Heart right ventricle (tissue), 16 donors: ENCODE measurements at regions not wholly inside any gene's neighbourhood (a gene's known extent, or its start where the extent isn't known, plus 50 kb on each side); places are given as distances from the start of the nearest gene placed in this dataset.
A peak's percentile ranks its signal among the peaks of the same experiment; 100 is the strongest.
"Not testable (repeated sequence)": the region's sequence is repeated elsewhere in the genome, so short reads cannot be mapped to it uniquely, and the experiment has no call there.

Experiments used
- ATAC-seq, 8 donors: fragments of 200-7000 bp; cut with Tn5 transposase; one replicate each; pipeline ENCODE4 v1.9.1; 2020; ENCODE audit warnings: mild to moderate bottlenecking in 8 of 8, moderate library complexity in 8 of 8, moderate number of reproducible peaks in 1 of 8
- DNase-seq, 2 donors: peaks; one replicate each; pipeline ENCODE4 v3.0.0-alpha.2; 2020
- H3K27ac ChIP-seq, 10 donors: fragments of 200-600 bp; sonication (generic) in 2 of 10; one replicate each; pipeline versions ENCODE4 v1.5.0 to v1.8.0; 2020 to 2022; ENCODE audit warnings: mild to moderate bottlenecking in 3 of 10
- H3K27me3 ChIP-seq, 7 donors: fragments of 200-600 bp; one replicate each; pipeline ENCODE4 v1.8.0; 2021 to 2022; ENCODE audit warnings: mild to moderate bottlenecking in 2 of 7
- H3K36me3 ChIP-seq, 9 donors: fragments of 200-600 bp; sonication (generic) in 1 of 9; one replicate each; pipeline versions ENCODE4 v1.5.0 to v1.8.0; 2020 to 2022; ENCODE audit warnings: mild to moderate bottlenecking in 2 of 9
- H3K4me1 ChIP-seq, 9 donors: fragments of 200-600 bp; sonication (generic) in 1 of 9; one replicate each; pipeline versions ENCODE4 v1.5.0 to v1.8.0; 2020 to 2022; ENCODE audit warnings: mild to moderate bottlenecking in 4 of 9
- H3K4me3 ChIP-seq, 10 donors: fragments of 200-600 bp; sonication (generic) in 2 of 10; one replicate each; pipeline versions ENCODE4 v1.5.0 to v1.8.0; 2020 to 2022; ENCODE audit warnings: mild to moderate bottlenecking in 7 of 10, moderate library complexity in 2 of 10
- H3K9me3 ChIP-seq, 11 donors: fragments of 200-600 bp in 10 of 11; sonication (generic) in 2 of 11; one replicate each; pipeline versions ENCODE4 v1.5.0 to v1.8.0; 2013 to 2022; ENCODE audit warnings: mild to moderate bottlenecking in 2 of 11, control low read depth in 1 of 11, moderate library complexity in 1 of 11
- WGBS, 2 donors: extraction: QIAGEN DNeasy Blood & Tissue Kit; methylation state at CpG; one replicate each; pipeline ENCODE4 v1.1.7; 2013; ENCODE audit warnings: inconsistent platforms in 1 of 2; 5-methylcytosine and 5-hydroxymethylcytosine counted together
- intact Hi-C, 10 donors: fragments of 100-400 bp; cut with DNase I; formaldehyde crosslinking; loops; one replicate each; pipeline versions ENCODE4 v1.11.1 to v1.14.2; 2022
- TF ChIP-seq, protein P1 (sequence below), 9 donors: fragments of 200-600 bp; sonication (generic) in 2 of 9; IDR thresholded peaks; one replicate each; pipeline versions ENCODE4 v1.5.0 to v1.8.0; 2021 to 2022; ENCODE audit warnings: antibody characterized with exemption in 9 of 9, mild to moderate bottlenecking in 5 of 9, moderate library complexity in 1 of 9
- donor health status: Arrhythmogenic right ventricular cardiomyopathy.
- donor health status: ischemic (EF 13 %, LVEDD 7.1; RV severe dilation, severe dysfunction).
- donor health status: healthy with polysubstance abuse.
- donor health status: DM: no; HTN: yes; CAD: no.
- donor health status: DM: no; HTN: no; CAD: no.
- donor health status: ischemic (EF 25% LVEDD 6.9; RV normal size, moderate dysfunction).
- donor health status: ischemic (EF 25% LVEDD 5.7; RV mildly dilated, moderate dysfunction).
- donor health status: healthy.
- donor health status: DM: yes; HTN: yes; CAD: no.
- donor health status: Ischemic cardiomyopathy.
- donor health status: ischemic (EF 35%, LVEDD 5.7; RV mildly dilated, moderate dysfunction).
- donor health status: nonischemic (EF 11% LVEDD 7.7; RV severe dilation, severe dysfunction).
- donor health status: DM: yes; HTN: yes; CAD: no.
- donor health status: PGD.
- donor health status: ischemic (EF 29% LVEDD 5.4; RV normal size, mild dysfunction).
- donor health status: nonischemic (EF 23%, LVEDD 6.1; RV moderate dilation, normal function).

DNA sequence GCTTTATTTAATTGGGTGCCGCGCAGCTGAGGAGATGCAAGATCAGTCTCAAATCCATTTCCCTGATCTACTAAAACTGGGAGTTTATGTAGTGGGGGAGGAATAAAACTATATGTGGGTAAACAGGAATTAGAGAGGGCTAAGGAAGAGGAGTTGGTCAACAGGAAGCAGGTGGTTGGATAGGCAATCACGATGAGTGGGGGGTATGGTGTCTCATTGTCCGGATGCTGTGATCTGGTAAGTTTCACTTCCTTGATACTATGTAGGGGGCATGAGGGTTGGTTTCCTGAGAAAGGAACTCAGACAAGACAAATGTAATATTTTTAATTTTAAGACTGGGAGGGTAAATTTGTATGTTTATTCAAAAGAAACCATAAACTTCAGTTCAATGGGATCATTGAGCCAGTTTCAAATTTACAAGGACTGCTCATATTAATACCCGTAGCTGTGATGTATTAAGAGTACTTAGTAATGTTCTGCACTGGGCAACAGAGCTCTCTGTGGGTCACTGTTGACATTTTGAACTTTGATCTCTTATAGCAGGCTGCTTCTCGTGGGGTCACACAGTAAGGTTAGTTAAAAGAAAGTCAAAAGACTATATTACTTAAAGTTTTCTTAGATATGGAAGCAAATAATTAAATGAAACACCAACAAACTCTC lies 786.2 kb upstream of the FBXO33 start:
- WGBS, 2 donors, result 76 to 80% methylated on average over 6 of the region's 6 CpGs

DNA sequence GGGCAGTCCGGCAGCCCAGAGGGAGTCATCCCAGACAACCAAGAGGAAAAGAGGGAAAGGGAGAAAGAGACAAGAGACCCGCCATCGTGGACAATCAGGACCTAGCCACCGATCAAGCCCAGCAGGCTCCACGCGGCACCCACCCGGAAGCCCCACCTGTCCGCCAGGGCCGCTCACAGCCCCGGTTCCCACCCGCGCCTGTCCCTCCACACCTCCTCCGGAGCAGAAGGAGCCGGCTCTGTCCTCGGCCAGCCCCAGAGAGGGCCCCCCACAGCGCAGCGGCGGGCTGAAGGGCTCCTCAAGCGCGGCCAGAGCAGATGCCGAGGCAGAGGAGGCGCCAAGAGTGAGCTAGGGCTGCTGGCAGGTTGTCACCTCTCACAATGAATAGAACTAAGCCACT lies 784.7 kb upstream of the FBXO33 start:
- intact Hi-C loops, result no loop called here
- ATAC-seq (no peak), DNase-seq (no peak)
- Histone ChIP-seq H3K36me3 (no peaks in the 10 kb centered on the region), H3K4me1 (no peaks in the 10 kb centered on the region), H3K9me3 (no peaks in the 10 kb centered on the region), H3K27me3 (no peaks in the 10 kb centered on the region), H3K4me3 (no peak overlapping the region), H3K27ac (no peak overlapping the region)
- WGBS, 2 donors, result 93 to 96% methylated on average over 22 of the region's 22 CpGs
- TF ChIP-seq, protein P1, sequence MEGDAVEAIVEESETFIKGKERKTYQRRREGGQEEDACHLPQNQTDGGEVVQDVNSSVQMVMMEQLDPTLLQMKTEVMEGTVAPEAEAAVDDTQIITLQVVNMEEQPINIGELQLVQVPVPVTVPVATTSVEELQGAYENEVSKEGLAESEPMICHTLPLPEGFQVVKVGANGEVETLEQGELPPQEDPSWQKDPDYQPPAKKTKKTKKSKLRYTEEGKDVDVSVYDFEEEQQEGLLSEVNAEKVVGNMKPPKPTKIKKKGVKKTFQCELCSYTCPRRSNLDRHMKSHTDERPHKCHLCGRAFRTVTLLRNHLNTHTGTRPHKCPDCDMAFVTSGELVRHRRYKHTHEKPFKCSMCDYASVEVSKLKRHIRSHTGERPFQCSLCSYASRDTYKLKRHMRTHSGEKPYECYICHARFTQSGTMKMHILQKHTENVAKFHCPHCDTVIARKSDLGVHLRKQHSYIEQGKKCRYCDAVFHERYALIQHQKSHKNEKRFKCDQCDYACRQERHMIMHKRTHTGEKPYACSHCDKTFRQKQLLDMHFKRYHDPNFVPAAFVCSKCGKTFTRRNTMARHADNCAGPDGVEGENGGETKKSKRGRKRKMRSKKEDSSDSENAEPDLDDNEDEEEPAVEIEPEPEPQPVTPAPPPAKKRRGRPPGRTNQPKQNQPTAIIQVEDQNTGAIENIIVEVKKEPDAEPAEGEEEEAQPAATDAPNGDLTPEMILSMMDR (IDR thresholded peaks at IDR 0.05), result no peak

More for the DNA sequence above, 786.2 kb upstream of the FBXO33 start:
- ATAC-seq (peak in 1 of 8 donors; percentile 55), DNase-seq (no peak)
- no peaks in the 10 kb centered on the region for H3K27me3 ChIP-seq
- H3K27ac ChIP-seq, result no peak overlapping the region
- TF ChIP-seq, protein P1 (IDR thresholded peaks at IDR 0.05), result no peak
- no peaks in the 10 kb centered on the region for H3K36me3 ChIP-seq
- no peaks in the 10 kb centered on the region for H3K4me1 ChIP-seq
- intact Hi-C loops, result no loop called here
- no peak overlapping the region for H3K4me3 ChIP-seq
- no peaks in the 10 kb centered on the region for H3K9me3 ChIP-seq

DNA sequence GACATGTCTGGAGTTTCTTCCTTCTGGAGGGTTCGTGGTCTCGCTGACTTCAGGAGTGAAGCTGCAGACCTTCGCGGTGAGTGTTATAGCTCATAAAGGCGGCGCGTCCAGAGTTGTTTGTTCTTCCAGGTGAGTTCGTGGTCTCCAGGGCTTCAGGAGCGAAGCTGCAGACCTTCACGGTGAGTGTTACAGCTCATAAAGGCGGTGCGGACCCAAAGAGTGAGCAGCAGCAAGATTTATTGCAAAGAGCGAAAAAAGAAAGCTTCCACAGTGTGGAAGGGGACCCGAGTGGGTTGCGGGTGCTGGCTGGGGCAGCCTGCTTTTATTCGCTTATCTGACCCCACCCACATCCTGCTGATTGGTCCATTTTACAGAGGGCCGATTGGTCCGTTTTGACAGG lies 784.2 kb upstream of the FBXO33 start:
- ATAC-seq, H3K4me1 ChIP-seq, DNase-seq, H3K4me3 ChIP-seq, H3K36me3 ChIP-seq, intact Hi-C loops, H3K27ac ChIP-seq, H3K9me3 ChIP-seq, H3K27me3 ChIP-seq: not testable (repeated sequence)
- 93 to 94% methylated on average over 18 of the region's 18 CpGs for WGBS, 2 donors

DNA sequence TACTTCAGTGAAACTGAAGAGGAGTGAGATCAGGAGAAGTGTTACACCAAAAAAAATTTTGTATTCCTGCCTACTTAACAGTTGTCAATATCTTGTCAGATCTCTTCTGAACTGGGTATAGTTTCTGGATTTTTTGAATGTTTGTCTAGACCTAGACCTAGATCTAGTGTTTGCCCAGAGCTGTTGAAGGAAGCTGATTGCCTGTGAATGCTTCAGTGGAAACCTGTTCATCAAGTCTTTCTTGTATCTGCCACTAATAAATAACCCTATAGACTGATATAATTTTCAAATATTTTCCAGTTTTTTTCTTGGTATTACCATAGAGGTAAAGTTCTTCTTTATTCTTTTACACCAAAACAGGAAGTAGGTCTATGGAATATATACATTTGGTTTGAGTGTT lies 781.5 kb upstream of the FBXO33 start:
- no peak for ATAC-seq
- Histone ChIP-seq H3K27ac (no peak overlapping the region), H3K4me1 (no peaks in the 10 kb centered on the region), H3K9me3 (peaks cover 0 to 16% (median 0%) of the 10 kb centered on the region in 11 donors), H3K36me3 (no peaks in the 10 kb centered on the region), H3K4me3 (no peak overlapping the region), H3K27me3 (no peaks in the 10 kb centered on the region)
- DNase-seq, result no peak
- intact Hi-C loops, result no loop called here
- TF ChIP-seq, protein P1 (IDR thresholded peaks at IDR 0.05), result no peak

DNA sequence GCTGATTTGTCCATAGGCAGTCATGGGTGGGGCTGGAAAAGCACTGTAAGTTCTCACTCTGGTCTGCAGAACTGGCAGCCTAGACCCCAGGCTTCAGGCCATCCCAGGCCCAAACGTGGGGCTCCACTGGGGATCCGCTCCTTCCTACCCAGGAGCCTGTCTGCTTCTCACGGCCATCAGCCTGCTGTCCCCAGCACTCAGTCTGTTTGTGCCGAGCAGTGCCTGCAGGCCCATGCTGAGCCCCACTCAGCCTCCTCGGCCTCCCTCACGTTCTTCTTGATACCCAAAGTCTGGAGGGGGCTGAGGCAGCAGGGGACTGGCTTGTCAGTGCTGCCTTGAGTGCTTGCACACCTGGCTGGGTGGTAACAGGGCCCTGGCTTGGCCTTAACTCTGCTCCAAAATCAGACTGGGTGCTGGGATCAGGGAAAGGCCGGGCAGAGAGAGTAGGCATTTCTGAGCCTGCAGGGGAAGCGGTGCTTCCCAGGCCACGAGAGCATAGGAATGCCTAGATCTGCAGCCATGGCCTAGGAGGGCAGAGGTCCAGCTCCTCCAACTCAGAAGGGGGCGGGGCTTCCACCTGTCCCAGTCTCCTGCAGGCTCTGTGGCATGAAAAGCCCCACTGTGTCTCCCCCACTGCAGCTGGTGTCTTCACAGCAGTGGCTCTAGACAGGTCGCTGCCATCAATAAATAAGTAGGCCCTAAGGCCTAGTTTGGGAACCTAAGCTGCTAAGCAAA lies 772.4 kb upstream of the FBXO33 start:
- Histone ChIP-seq H3K4me3 (no peak overlapping the region), H3K4me1 (no peaks in the 10 kb centered on the region), H3K36me3 (no peaks in the 10 kb centered on the region), H3K9me3 (peaks cover 0 to 45% (median 3%) of the 10 kb centered on the region in 11 donors), H3K27ac (no peak overlapping the region), H3K27me3 (no peaks in the 10 kb centered on the region)
- 79 to 80% methylated on average over 11 of the region's 11 CpGs for WGBS, 2 donors
- DNase-seq, result no peak
- no peak for ATAC-seq
- intact Hi-C loops, result no loop called here
- TF ChIP-seq, protein P1 (IDR thresholded peaks at IDR 0.05), result no peak
